ENCODE measurements at regions not wholly inside any gene's neighbourhood (a gene's known extent, or its start where the extent isn't known, plus 50 kb on each side); places are given as distances from the start of the nearest gene placed in this dataset.

GRCh38 chr6:144536079-144536478 is 250.9 kb downstream of the UTRN start (continued):
- TF ChIP-seq CTCF (conservative IDR thresholded peaks at IDR 0.05; ENCODE audit: low read depth in 2 of 2) = no peak
- no peak for TF ChIP-seq REST (IDR thresholded peaks at IDR 0.05; ENCODE audit: unreplicated experiment)
- no peak for TF ChIP-seq EZH2phosphoT487 (IDR thresholded peaks at IDR 0.05; ENCODE audit: unreplicated experiment)

GRCh38 chr6:144543006-144543871 is 258.1 kb downstream of the UTRN start:
- Histone ChIP-seq H3K27ac (ENCODE audit: low read depth) (peak overlapping the region; percentile 56; the same call in 1 of the 2 replicates), H3K4me2 (0 out of 2 replicates have a peak overlapping the region, but pooled peaks have one; percentile 34), H3K36me3 (ENCODE audit: insufficient read depth) (no peaks in the 10 kb centered on the region), H3K4me3 (no peak overlapping the region), H4K20me1 (replicated peaks; ENCODE audit: insufficient read depth) (no peaks in the 10 kb centered on the region), H2AFZ (no peak overlapping the region), H3K9me2 (ENCODE audit: insufficient read depth) (0 out of 2 replicates have a peak, but pooled peaks cover 4% of the 10 kb centered on the region), H3K79me2 (replicated peaks; ENCODE audit: insufficient read depth) (no peaks in the 10 kb centered on the region), H3F3A (replicated peaks; ENCODE audit: low read depth) (no peaks in the 10 kb centered on the region), H3K27me3 (ENCODE audit: insufficient read depth) (no peaks in the 10 kb centered on the region), H3K4me1 (ENCODE audit: insufficient read depth) (peaks cover 10% of the 10 kb centered on the region; the same call in 1 of the 2 replicates)
- Mint-ChIP-seq H3K9me3 (no peaks in the 10 kb centered on the region), H3K27me3 (ENCODE audit: insufficient read depth, low read depth, poor library complexity) (peaks cover 2% of the 10 kb centered on the region), H3K27ac (no peak overlapping the region), H3K4me1 (peaks cover 17% of the 10 kb centered on the region), H3K36me3 (ENCODE audit: low read depth) (peaks cover 28% of the 10 kb centered on the region), H3K4me3 (no peak overlapping the region)
- no peak; the same call in 2 of the 3 replicates for ATAC-seq
- DNase-seq (ENCODE audit: low spot score) = peak; percentile 28
- TF ChIP-seq STAT1 (IDR thresholded peaks at IDR 0.05; ENCODE audit: unreplicated experiment) (no peak), CTCF (conservative IDR thresholded peaks at IDR 0.05; ENCODE audit: low read depth in 2 of 2) (no peak), REST (IDR thresholded peaks at IDR 0.05; ENCODE audit: unreplicated experiment) (no peak), NANOG (IDR thresholded peaks at IDR 0.05; ENCODE audit: borderline replicate concordance) (no peak), POLR2AphosphoS5 (IDR thresholded peaks at IDR 0.05; ENCODE audit: low read depth) (no peak), ETS1 (IDR thresholded peaks at IDR 0.05) (no peak)

All from GM23338 (cell line).